Fibroblast of mammary gland (primary cell): ENCODE measurements at regions not wholly inside any gene's neighbourhood (a gene's known extent, or its start where the extent isn't known, plus 50 kb on each side); places are given as distances from the start of the nearest gene placed in this dataset.
A peak's percentile ranks its signal among the peaks of the same experiment; 100 is the strongest.

Source experiments
- DNase-seq: peaks from one replicate; pipeline ENCODE4 v3.0.0-alpha.2; 2010; ENCODE audit warnings: low read depth
- H3K4me3 ChIP-seq: 2 replicates; pipeline ENCODE4 v1.5.1; 2011; ENCODE audit warnings: low read depth, mild to moderate bottlenecking, low read length, moderate library complexity; ENCODE audit not compliant: control insufficient read depth
- TF ChIP-seq, protein P1 (sequence below): conservative IDR thresholded peaks from 2 replicates; pipeline ENCODE4 v1.5.1; 2011; ENCODE audit warnings: low read depth, low read length, inconsistent platforms; ENCODE audit not compliant: control insufficient read depth, insufficient read depth

DNA sequence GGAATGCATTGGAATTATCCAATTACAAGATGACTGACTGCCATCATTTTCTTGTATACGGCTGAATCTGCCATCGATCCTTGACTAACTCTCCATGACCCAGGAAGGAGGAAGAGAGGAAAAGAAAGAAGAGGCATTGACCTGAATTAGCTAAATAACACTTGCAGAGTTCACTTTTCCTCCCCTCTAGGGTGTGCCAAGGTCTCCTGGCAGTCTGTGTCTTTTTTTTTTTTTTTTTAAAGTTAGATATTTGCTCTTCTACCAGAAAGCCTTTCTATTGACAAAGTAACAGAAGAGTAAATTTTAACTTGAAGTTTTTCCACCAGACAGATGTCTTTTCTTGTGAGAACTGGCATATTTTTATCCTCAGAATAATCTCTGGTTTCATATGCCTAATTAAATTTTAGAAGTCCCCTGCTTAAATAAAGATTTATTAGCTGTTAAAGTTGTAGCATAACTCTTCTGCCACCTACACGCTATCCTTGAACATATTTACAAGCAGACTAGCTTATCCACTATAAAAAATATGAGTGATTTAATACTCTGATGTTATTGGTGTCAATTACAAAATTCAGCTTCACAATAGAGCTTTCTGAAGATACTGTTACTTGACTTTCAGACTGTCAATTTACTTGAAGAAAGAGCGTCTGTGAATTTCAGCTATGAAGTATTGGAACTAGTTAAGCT is 171.7 kb upstream of the ETAA1 start:
- no peak for DNase-seq
- no peak overlapping the region for H3K4me3 ChIP-seq
- TF ChIP-seq, protein P1, sequence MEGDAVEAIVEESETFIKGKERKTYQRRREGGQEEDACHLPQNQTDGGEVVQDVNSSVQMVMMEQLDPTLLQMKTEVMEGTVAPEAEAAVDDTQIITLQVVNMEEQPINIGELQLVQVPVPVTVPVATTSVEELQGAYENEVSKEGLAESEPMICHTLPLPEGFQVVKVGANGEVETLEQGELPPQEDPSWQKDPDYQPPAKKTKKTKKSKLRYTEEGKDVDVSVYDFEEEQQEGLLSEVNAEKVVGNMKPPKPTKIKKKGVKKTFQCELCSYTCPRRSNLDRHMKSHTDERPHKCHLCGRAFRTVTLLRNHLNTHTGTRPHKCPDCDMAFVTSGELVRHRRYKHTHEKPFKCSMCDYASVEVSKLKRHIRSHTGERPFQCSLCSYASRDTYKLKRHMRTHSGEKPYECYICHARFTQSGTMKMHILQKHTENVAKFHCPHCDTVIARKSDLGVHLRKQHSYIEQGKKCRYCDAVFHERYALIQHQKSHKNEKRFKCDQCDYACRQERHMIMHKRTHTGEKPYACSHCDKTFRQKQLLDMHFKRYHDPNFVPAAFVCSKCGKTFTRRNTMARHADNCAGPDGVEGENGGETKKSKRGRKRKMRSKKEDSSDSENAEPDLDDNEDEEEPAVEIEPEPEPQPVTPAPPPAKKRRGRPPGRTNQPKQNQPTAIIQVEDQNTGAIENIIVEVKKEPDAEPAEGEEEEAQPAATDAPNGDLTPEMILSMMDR, result no peak

DNA sequence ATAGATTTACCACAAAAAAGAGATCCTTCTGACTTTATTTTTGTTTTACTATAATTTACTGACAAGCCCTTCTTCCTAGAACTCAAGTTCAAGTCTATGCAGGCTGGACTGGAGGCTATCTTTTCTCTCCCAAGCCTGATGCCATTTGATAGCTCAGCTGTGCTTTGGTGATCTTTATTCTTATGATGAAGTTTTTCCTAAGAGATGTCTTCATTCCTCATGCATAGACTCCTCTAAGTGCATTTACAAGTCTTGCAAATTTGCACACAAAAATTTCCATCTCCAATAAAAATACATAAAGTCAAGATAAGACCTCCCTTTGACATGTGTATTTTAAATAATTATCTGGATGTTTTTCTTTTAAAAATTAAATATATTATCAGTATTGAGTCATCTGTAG is 167.4 kb upstream of the ETAA1 start:
- no peak overlapping the region for H3K4me3 ChIP-seq
- DNase-seq, result no peak
- TF ChIP-seq, protein P1, result no peak

DNA sequence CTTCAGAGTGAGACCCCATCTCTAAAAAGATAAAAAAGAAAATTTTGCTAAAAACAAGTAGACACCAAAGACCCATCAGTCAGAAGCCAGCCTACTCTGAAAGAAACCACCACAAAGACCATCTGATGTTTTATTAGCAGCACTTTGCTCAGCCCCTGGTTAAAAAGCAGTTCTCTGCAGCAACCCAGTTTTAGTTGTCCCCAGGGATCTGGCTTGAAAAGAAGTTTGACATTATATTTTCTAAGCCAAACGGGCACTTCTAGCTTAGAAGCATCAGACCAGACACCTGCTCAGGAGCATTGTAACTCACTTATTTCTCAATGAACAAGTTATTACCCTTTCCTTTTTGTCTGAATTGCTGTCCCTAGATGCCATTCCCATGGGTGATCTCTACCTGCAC is 164.2 kb upstream of the ETAA1 start:
- H3K4me3 ChIP-seq, result no peak overlapping the region
- TF ChIP-seq, protein P1, result no peak
- DNase-seq, result no peak

DNA sequence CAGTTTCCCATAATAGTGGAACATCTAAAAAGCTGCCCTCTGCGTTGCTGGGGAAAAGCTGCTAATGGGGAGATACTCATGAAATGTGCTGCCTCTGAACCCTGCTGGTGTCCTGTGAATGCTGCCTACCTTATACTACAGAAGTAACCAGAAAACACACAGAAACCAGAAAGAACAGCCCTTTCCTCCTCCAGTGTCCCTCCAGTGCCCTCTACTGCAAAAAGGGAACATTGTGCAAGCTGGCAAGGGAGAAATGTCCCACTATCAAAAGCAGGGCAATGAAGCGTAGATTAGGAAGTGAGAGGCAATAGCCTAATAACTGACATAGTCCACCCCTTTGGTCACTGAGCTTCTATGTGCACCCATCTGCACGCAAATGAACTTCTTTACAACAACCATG is 162.7 kb upstream of the ETAA1 start:
- TF ChIP-seq, protein P1, result peak; percentile 76
- H3K4me3 ChIP-seq, result no peak overlapping the region
- DNase-seq, result peak; percentile 64

DNA sequence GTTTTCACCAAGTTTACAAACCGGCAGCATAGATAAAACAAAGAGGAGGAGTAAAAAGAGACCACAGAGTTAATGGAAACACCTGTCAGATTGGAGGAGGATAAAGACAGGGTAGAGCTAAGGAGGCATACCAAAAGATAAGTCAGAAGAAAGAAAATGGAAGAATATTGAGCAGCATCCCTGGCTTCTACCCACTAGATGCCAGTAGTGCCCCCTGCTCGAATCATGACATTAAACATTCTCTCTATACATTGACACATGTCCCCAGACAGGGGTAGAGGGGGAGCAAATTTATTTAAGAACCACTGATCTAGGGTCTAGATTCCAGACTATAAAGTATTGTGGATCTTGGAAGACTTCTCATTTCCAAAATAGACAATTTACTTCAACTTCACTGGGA is 159.8 kb upstream of the ETAA1 start:
- H3K4me3 ChIP-seq, result no peak overlapping the region
- TF ChIP-seq, protein P1, result peak; percentile 23
- DNase-seq, result no peak

DNA sequence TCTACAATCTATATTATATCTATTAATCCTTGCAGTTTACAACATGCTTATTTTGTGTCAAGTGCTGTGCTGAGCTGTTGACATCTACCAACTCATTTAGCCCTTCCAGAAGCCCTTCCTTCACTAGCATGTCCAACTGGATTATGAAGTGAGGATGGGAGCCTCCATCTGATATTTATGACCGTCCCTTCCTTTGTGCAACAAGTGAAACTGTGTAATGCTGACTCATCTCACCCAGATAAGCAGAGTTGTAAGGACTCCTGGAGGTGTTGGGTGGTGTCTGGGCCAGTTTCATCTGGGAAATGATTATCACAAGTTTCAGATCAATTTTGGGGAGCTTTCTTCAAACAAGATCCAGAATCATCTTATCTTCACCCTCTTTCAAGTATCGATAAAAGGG is 156.6 kb upstream of the ETAA1 start:
- TF ChIP-seq, protein P1, result no peak
- DNase-seq, result no peak
- H3K4me3 ChIP-seq, result no peak overlapping the region

DNA sequence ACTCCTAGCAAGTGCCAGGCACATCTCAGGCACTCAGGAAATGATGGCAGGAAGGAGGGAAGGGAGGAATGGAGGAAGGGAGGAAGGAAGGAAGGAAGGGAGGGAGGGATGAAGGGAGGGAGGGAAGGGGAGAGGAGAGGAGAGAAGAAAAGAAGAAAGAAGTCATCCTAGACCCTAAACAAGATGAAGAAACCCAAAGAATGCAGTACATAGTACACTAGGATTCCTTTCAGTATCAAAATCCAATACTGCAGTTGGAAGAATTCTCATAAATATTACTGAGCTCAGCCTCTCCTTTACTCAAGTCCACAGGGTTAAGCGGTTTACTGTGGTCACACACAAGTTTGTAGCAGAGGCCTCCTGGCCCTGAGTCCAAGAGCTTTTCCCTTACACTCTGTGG is 155.7 kb upstream of the ETAA1 start:
- no peak overlapping the region for H3K4me3 ChIP-seq
- DNase-seq, result no peak
- TF ChIP-seq, protein P1, result no peak
